Smooth muscle cell (in vitro differentiated cells): ENCODE measurements at regions not wholly inside any gene's neighbourhood (a gene's known extent, or its start where the extent isn't known, plus 50 kb on each side); places are given as distances from the start of the nearest gene placed in this dataset.
A peak's percentile ranks its signal among the peaks of the same experiment; 100 is the strongest.

ENCODE experiments used
- DNase-seq: peaks from one replicate; lab custom pipeline; 2025; ENCODE audit not compliant: unreplicated experiment; lab: John Stamatoyannopoulos, UW
- H2AFZ ChIP-seq: fragments of 200-600 bp; sonication (generic); 2 replicates; pipeline ENCODE4 v1.6.0; 2016; ENCODE audit warnings: antibody characterized with exemption, low read depth, mild to moderate bottlenecking
- H3F3A ChIP-seq: fragments of 200-600 bp; sonication (generic); 2 replicates; pipeline ENCODE4 v1.6.0; 2017; ENCODE audit warnings: antibody characterized with exemption, low read depth
- H3K27ac ChIP-seq: fragments of 200-600 bp; sonication (generic); 2 replicates; pipeline ENCODE4 v1.5.1; 2016; ENCODE audit warnings: low read depth, mild to moderate bottlenecking
- H3K27me3 ChIP-seq: fragments of 200-600 bp; sonication (generic); 2 replicates; pipeline ENCODE4 v1.6.1; 2016; ENCODE audit warnings: low read depth, mild to moderate bottlenecking
- H3K36me3 ChIP-seq: fragments of 200-600 bp; sonication (generic); 2 replicates; pipeline ENCODE4 v1.5.1; 2016; ENCODE audit warnings: low read depth
- H3K4me1 ChIP-seq: fragments of 200-600 bp; sonication (generic); 2 replicates; pipeline ENCODE4 v1.5.1; 2016; ENCODE audit warnings: low read depth
- H3K4me2 ChIP-seq: fragments of 200-600 bp; sonication (generic); 2 replicates; pipeline ENCODE4 v1.6.0; 2016; ENCODE audit warnings: mild to moderate bottlenecking
- H3K4me3 ChIP-seq: fragments of 200-600 bp; sonication (generic); 2 replicates; pipeline ENCODE4 v1.5.1; 2016; ENCODE audit warnings: mild to moderate bottlenecking
- H3K79me2 ChIP-seq: fragments of 200-600 bp; sonication (generic); 2 replicates; pipeline ENCODE4 v1.6.0; 2016; ENCODE audit warnings: low read depth, mild to moderate bottlenecking
- H3K9ac ChIP-seq: fragments of 200-600 bp; sonication (generic); 2 replicates; pipeline ENCODE4 v1.6.0; 2016; ENCODE audit warnings: low read depth
- H3K9me3 ChIP-seq: fragments of 200-600 bp; sonication (generic); replicated peaks from 2 replicates; pipeline ENCODE4 v1.5.1; 2016; ENCODE audit warnings: low read depth
- H4K20me1 ChIP-seq: fragments of 200-600 bp; sonication (generic); 2 replicates; pipeline ENCODE4 v1.6.0; 2016; ENCODE audit warnings: low read depth
- WGBS: methylation state at CpG from one replicate; pipeline ENCODE4 v1.1.7; 2016; ENCODE audit warnings: low lambda C conversion rate; 5-methylcytosine and 5-hydroxymethylcytosine counted together
- TF ChIP-seq, protein P1 (sequence below): fragments of 200-600 bp; sonication (generic); IDR thresholded peaks from 2 replicates; pipeline ENCODE4 v1.5.1; 2017; ENCODE audit warnings: borderline replicate concordance, mild to moderate bottlenecking, antibody characterized with exemption; ENCODE audit not compliant: insufficient read depth, poor library complexity, severe bottlenecking

DNA sequence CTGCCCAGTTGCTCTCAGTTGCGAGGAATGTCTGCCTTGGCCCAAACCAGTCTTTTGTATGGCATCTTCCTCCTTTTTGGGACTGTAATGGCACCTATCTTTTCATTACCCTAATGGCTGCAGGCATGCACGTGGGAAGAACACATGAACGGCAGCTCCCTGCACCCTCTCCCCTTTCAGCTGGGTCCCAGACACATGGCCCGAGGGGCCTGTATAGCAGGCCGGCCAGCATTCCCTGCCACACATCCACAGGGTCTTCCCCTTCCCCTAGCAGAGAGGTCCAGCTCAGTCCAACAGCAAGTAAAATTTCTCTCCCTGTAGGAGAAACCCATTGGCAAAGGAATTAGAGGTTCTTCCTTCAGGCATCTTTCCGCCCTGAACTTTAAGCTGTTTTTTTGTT is 829.1 kb upstream of the AGA start:
- H3F3A ChIP-seq: no peaks in the 10 kb centered on the region
- 78% methylated on average over 6 of the region's 6 CpGs for WGBS

DNA sequence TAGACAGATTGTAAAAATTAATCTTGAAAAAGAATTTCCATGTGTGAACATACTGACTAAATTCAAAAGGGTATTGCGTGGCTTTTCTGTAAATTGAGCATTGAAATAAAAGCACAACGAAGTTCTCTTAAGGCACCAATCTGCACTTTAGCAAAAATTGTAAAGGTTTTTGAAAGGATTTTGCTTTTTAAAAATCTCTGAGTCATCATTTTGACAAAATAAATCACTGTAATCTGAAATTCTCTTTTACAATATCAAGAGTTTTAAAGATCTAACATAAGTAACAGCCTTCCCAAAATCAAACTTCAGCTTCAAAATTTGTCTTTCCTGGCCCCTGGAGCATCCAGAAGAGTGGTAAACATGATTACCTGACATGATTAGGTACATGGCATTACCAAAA is 830.9 kb upstream of the AGA start:
- H3K27ac ChIP-seq: no peak overlapping the region
- no peaks in the 10 kb centered on the region for H3K4me1 ChIP-seq
- no peak overlapping the region for H2AFZ ChIP-seq
- no peaks in the 10 kb centered on the region for H3K36me3 ChIP-seq
- WGBS: 95% methylated on average over 2 of the region's 2 CpGs
- H3K4me2 ChIP-seq: no peak overlapping the region
- no peaks in the 10 kb centered on the region for H3K79me2 ChIP-seq
- no peaks in the 10 kb centered on the region for H3F3A ChIP-seq
- H3K27me3 ChIP-seq: no peaks in the 10 kb centered on the region
- no peak overlapping the region for H3K4me3 ChIP-seq
- no peak for DNase-seq
- no peaks in the 10 kb centered on the region for H3K9me3 ChIP-seq
- TF ChIP-seq, protein P1, sequence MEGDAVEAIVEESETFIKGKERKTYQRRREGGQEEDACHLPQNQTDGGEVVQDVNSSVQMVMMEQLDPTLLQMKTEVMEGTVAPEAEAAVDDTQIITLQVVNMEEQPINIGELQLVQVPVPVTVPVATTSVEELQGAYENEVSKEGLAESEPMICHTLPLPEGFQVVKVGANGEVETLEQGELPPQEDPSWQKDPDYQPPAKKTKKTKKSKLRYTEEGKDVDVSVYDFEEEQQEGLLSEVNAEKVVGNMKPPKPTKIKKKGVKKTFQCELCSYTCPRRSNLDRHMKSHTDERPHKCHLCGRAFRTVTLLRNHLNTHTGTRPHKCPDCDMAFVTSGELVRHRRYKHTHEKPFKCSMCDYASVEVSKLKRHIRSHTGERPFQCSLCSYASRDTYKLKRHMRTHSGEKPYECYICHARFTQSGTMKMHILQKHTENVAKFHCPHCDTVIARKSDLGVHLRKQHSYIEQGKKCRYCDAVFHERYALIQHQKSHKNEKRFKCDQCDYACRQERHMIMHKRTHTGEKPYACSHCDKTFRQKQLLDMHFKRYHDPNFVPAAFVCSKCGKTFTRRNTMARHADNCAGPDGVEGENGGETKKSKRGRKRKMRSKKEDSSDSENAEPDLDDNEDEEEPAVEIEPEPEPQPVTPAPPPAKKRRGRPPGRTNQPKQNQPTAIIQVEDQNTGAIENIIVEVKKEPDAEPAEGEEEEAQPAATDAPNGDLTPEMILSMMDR: no peak
- no peaks in the 10 kb centered on the region for H4K20me1 ChIP-seq
- H3K9ac ChIP-seq: no peak overlapping the region

More for the DNA sequence above, 829.1 kb upstream of the AGA start:
- Histone ChIP-seq H3K4me3 (no peak overlapping the region), H3K27me3 (no peaks in the 10 kb centered on the region), H3K36me3 (no peaks in the 10 kb centered on the region), H3K4me1 (no peaks in the 10 kb centered on the region), H2AFZ (peak overlapping the region; percentile 3), H3K9ac (no peak overlapping the region), H3K9me3 (no peaks in the 10 kb centered on the region), H4K20me1 (no peaks in the 10 kb centered on the region), H3K4me2 (no peak overlapping the region), H3K27ac (no peak overlapping the region), H3K79me2 (no peaks in the 10 kb centered on the region)
- TF ChIP-seq, protein P1: no peak
- DNase-seq: no peak

DNA sequence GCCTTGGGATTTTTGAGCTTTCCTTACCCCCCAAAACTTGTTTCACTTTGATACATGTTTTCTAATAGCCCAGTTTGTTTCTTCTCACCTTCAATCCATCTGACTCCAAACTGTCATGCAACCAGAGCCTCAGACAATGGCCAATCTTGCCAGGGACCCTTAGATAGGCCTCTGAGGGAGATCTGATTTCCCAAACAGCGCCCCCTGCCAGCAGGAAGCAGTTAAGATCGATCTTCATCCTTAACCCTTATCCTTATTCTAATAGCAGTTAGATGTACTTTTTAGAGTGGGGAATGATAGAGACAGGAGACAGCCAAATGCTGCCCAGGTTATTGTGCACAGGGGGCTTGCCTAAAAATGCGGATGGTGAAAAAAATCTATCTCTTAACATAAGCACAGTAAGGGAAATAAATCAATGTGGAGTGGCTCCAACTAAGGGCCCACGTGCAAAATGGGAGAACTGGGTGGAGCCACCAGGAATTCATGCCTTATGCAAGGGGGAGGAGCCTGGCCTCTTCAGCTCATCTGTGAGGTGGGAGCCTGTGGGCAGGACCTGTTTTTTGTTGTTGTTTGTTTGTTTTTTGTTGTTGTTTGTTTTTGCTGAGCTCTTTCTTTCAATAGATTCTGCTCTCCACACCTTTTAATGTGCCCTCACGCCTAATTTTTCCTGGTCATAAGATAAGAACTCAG is 833.6 kb upstream of the AGA start:
- 71% methylated on average over 5 of the region's 5 CpGs for WGBS

DNA sequence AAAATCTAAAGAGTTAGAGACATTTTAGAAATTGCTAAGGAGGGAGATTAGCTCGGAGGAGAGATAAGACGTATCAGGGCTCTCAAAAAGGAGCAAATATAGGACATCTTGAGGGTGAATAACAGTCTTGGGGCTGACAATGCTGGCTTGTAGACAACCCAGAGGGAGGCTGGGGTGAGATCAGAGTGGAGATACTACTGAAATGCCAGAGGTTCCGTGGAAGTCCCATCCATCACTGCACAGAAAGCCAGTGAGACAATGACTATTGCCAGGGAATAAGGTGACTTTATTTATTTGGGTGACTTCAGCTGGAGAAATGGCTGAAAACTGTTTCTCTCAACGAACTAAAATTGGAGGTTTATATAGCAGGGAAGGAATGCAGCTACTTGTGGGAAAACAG is 838.1 kb upstream of the AGA start:
- TF ChIP-seq, protein P1: no peak
- Histone ChIP-seq H3K9me3 (no peaks in the 10 kb centered on the region), H3K27me3 (no peaks in the 10 kb centered on the region), H2AFZ (no peak overlapping the region), H3K4me1 (no peaks in the 10 kb centered on the region), H3K27ac (no peak overlapping the region), H3K79me2 (no peaks in the 10 kb centered on the region), H3K4me3 (no peak overlapping the region), H3K9ac (no peak overlapping the region), H4K20me1 (no peaks in the 10 kb centered on the region), H3K36me3 (no peaks in the 10 kb centered on the region), H3K4me2 (no peak overlapping the region), H3F3A (no peaks in the 10 kb centered on the region)
- 31% methylated on average over 4 of the region's 4 CpGs for WGBS
- no peak for DNase-seq

More for the DNA sequence above, 833.6 kb upstream of the AGA start:
- H3K4me3 ChIP-seq: no peak overlapping the region
- no peaks in the 10 kb centered on the region for H4K20me1 ChIP-seq
- H3K4me1 ChIP-seq: no peaks in the 10 kb centered on the region
- H3K4me2 ChIP-seq: no peak overlapping the region
- no peaks in the 10 kb centered on the region for H3K79me2 ChIP-seq
- H3K36me3 ChIP-seq: no peaks in the 10 kb centered on the region
- no peak for DNase-seq
- no peaks in the 10 kb centered on the region for H3K27me3 ChIP-seq
- no peaks in the 10 kb centered on the region for H3K9me3 ChIP-seq
- H3K9ac ChIP-seq: no peak overlapping the region
- H2AFZ ChIP-seq: no peak overlapping the region
- TF ChIP-seq, protein P1: peak; percentile 18
- H3F3A ChIP-seq: no peaks in the 10 kb centered on the region
- H3K27ac ChIP-seq: no peak overlapping the region
